GM23248 (cell line): ENCODE measurements at regions not wholly inside any gene's neighbourhood (a gene's known extent, or its start where the extent isn't known, plus 50 kb on each side); places are given as distances from the start of the nearest gene placed in this dataset.
A peak's percentile ranks its signal among the peaks of the same experiment; 100 is the strongest.

ENCODE experiments used
- DNase-seq: peaks from one replicate; pipeline ENCODE4 v3.0.0-alpha.2; 2015
- H2AFZ ChIP-seq: fragments of 200-600 bp; sonication (generic); 2 replicates; pipeline ENCODE4 v1.6.1; 2016; ENCODE audit warnings: antibody characterized with exemption
- H3F3A ChIP-seq: fragments of 200-600 bp; sonication (generic); 2 replicates; pipeline ENCODE4 v1.6.1; 2016; ENCODE audit warnings: mild to moderate bottlenecking, antibody characterized with exemption, mixed run types; ENCODE audit not compliant: insufficient read depth
- H3K27ac ChIP-seq: fragments of 200-600 bp; sonication (generic); 2 replicates; pipeline ENCODE4 v1.5.1; 2016; ENCODE audit warnings: mild to moderate bottlenecking
- H3K27me3 ChIP-seq: fragments of 200-600 bp; sonication (generic); replicated peaks from 2 replicates; pipeline ENCODE4 v1.6.1; 2016; ENCODE audit warnings: mild to moderate bottlenecking; ENCODE audit not compliant: insufficient read depth
- H3K36me3 ChIP-seq: fragments of 200-600 bp; sonication (generic); 2 replicates; pipeline ENCODE4 v1.6.1; 2016; ENCODE audit warnings: low read depth, mild to moderate bottlenecking
- H3K4me1 ChIP-seq: fragments of 200-600 bp; sonication (generic); 2 replicates; pipeline ENCODE4 v1.6.1; 2016; ENCODE audit warnings: mild to moderate bottlenecking; ENCODE audit not compliant: insufficient read depth
- H3K4me2 ChIP-seq: fragments of 200-600 bp; sonication (generic); one replicate; pipeline ENCODE4 v1.6.1; 2016; ENCODE audit warnings: mild to moderate bottlenecking; ENCODE audit not compliant: unreplicated experiment
- H3K4me3 ChIP-seq: fragments of 200-600 bp; sonication (generic); 2 replicates; pipeline ENCODE4 v1.5.1; 2016; ENCODE audit warnings: mild to moderate bottlenecking
- H3K79me2 ChIP-seq: fragments of 200-600 bp; sonication (generic); 2 replicates; pipeline ENCODE4 v1.6.1; 2016; ENCODE audit warnings: mild to moderate bottlenecking; ENCODE audit not compliant: insufficient read depth
- H3K9ac ChIP-seq: fragments of 200-600 bp; sonication (generic); 2 replicates; pipeline ENCODE4 v1.6.1; 2016; ENCODE audit warnings: mild to moderate bottlenecking
- H3K9me2 ChIP-seq: fragments of 200-600 bp; sonication (generic); 2 replicates; pipeline ENCODE4 v1.6.1; 2016; ENCODE audit warnings: mixed run types, mild to moderate bottlenecking, moderate library complexity; ENCODE audit not compliant: insufficient read depth
- H3K9me3 ChIP-seq: fragments of 200-600 bp; sonication (generic); one replicate; pipeline ENCODE4 v1.6.1; 2017; ENCODE audit warnings: low read depth
- H4K20me1 ChIP-seq: fragments of 200-600 bp; sonication (generic); 2 replicates; pipeline ENCODE4 v1.6.0; 2016; ENCODE audit not compliant: insufficient read depth
- EZH2 ChIP-seq: fragments of 200-600 bp; sonication (generic); IDR thresholded peaks from 2 replicates; pipeline ENCODE4 v1.6.1; 2018; ENCODE audit warnings: antibody characterized with exemption, mild to moderate bottlenecking; ENCODE audit not compliant: insufficient read depth, poor library complexity, severe bottlenecking
- EZH2phosphoT487 ChIP-seq: fragments of 200-600 bp; sonication (generic); IDR thresholded peaks from 2 replicates; pipeline ENCODE4 v1.6.1; 2018; ENCODE audit warnings: antibody characterized with exemption, moderate library complexity, mild to moderate bottlenecking, low read depth; ENCODE audit not compliant: insufficient read depth
- WGBS, 2 experiments: methylation state at CpG; one replicate each; pipeline ENCODE4 v1.1.6; 2015 to 2017; ENCODE audit warnings: low lambda C conversion rate in 2 of 2, low coverage in 1 of 2; ENCODE audit errors: missing lambda C conversion rate in 2 of 2; 5-methylcytosine and 5-hydroxymethylcytosine counted together
- in situ Hi-C: fragments of 300-500 bp; cut with MboI; formaldehyde crosslinking; loops from 2 replicates; pipeline ENCODE4 v1.15.0; 2020

DNA sequence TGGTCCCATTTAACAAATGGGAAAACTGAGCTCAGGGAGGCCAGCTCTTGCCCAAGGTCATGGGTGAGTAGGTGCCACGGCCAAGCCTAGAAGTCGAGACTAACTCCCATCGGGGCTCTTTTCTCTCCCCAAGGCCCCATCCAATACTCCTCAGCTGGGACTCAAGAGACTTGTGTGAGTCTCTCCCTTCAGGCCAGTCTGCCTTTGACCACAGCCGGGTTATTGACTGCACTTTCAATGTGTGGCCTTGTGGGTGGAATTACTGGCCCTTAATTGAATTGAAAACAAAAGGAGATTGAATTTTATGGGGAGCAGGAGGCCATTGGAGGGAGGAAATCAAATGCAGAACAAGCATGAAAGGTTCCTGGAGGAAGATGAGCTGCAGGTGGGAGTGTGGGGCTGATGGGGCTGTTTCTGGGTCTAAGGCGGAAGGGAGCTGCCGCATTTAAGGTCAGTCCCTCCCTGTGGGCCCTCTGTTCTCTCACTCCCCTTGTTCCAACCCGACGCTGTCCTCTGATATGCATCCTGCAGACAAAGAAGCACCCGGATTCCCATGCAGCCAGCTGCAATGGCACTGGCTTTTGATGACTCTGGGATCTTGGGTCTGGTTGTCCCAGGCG is 552.8 kb downstream of the MIAT start:
- Histone ChIP-seq H3F3A (peaks cover 36% of the 10 kb centered on the region), H4K20me1 (no peaks in the 10 kb centered on the region), H3K4me1 (peaks cover 39% of the 10 kb centered on the region), H3K9me3 (no peaks in the 10 kb centered on the region), H3K36me3 (no peaks in the 10 kb centered on the region), H3K9me2 (no peaks in the 10 kb centered on the region), H3K79me2 (no peaks in the 10 kb centered on the region), H3K27me3 (no peaks in the 10 kb centered on the region), H3K4me3 (no peak overlapping the region), H3K27ac (no peak overlapping the region), H3K9ac (no peak overlapping the region), H3K4me2 (no peak overlapping the region), H2AFZ (no peak overlapping the region)
- DNase-seq: no peak
- WGBS, 2 experiments: 92% methylated on average over 9 to 10 of the region's 10 CpGs
- in situ Hi-C loops: loop anchor here (25.0 kb wide), 1 partner anchor 602 kb away; the partner anchor contains the start of gene MN1
- no peak for TF ChIP-seq EZH2

DNA sequence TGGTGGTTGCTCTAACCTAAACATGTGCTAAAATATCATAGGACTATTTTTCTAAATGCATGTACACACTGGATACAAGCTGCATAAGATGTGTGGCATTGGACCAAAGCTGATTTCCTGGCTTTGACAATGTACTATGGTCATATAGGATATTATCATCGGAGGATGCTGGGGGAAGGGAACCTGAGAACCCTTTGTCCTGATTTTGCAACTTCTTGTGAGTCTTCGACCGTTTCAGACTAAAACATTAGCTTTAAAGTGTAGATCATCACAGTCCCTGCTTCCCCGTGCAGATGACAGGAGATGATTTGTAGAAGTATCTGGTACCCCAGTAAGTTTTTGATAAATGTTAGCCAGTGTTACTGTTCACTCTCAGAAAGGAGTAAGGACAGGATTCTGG is 554.7 kb downstream of the MIAT start:
- peak overlapping the region; percentile 69 for H3K4me2 ChIP-seq

DNA sequence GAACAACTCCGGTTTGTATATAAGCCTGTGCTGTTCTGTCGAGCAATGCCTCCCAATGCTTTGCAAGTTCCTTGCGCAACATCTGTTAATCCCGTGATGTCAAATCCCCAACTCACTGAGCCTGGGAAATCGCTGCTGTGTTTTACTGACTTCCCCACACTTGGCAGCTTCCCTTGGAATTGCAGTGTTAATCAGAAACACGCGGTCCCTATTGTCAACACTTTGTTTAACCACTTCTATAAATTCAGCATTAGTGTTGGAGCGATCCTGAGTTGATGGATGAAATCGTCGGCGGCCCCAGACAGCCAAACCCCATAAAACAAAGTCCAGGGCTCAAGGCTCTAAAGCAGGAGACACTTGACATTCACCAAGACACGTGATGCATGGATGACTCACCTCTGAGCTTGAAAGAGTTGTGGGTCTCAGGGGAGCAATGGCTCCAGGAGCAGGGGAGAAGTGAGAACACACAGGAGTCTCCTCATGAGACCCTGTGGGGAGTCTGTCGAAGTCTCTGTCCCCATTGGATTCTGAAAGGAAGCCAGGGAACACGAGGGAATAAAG is 555.3 kb downstream of the MIAT start:
- H3F3A ChIP-seq: peaks cover 26% of the 10 kb centered on the region
- H4K20me1 ChIP-seq: no peaks in the 10 kb centered on the region
- in situ Hi-C loops: loop anchor here (25.0 kb wide), 1 partner anchor 600 kb away; the partner anchor contains the start of gene MN1
- H3K4me3 ChIP-seq: no peak overlapping the region
- peak overlapping the region; percentile 69 for H3K4me2 ChIP-seq
- TF ChIP-seq EZH2 (no peak), EZH2phosphoT487 (peak; percentile 95)
- peak; percentile 100 for DNase-seq
- no peaks in the 10 kb centered on the region for H3K9me3 ChIP-seq
- WGBS, 2 experiments: 1% methylated on average over 14 of the region's 14 CpGs
- no peaks in the 10 kb centered on the region for H3K9me2 ChIP-seq
- H3K79me2 ChIP-seq: no peaks in the 10 kb centered on the region
- no peaks in the 10 kb centered on the region for H3K36me3 ChIP-seq
- H3K9ac ChIP-seq: peak overlapping the region; percentile 77
- no peaks in the 10 kb centered on the region for H3K27me3 ChIP-seq
- peaks cover 31% of the 10 kb centered on the region for H3K4me1 ChIP-seq
- H2AFZ ChIP-seq: no peak overlapping the region
- peak overlapping the region; percentile 93 for H3K27ac ChIP-seq

More for the DNA sequence above, 554.7 kb downstream of the MIAT start:
- H3K4me1 ChIP-seq: peaks cover 36% of the 10 kb centered on the region
- no peaks in the 10 kb centered on the region for H4K20me1 ChIP-seq
- H3K36me3 ChIP-seq: no peaks in the 10 kb centered on the region
- peak overlapping the region; percentile 93 for H3K27ac ChIP-seq
- no peak for TF ChIP-seq EZH2phosphoT487
- no peak for TF ChIP-seq EZH2
- peak overlapping the region; percentile 77 for H3K9ac ChIP-seq
- WGBS, 2 experiments: 56 to 65% methylated on average over 4 of the region's 4 CpGs
- H3K4me3 ChIP-seq: peak overlapping the region; percentile 19; the same call in 1 of the 2 replicates
- peak; percentile 29 for DNase-seq
- in situ Hi-C loops: loop anchor here (25.0 kb wide), 1 partner anchor 600 kb away; the partner anchor contains the start of gene MN1
- no peaks in the 10 kb centered on the region for H3K79me2 ChIP-seq
- peaks cover 29% of the 10 kb centered on the region for H3F3A ChIP-seq
- H3K27me3 ChIP-seq: no peaks in the 10 kb centered on the region
- H3K9me2 ChIP-seq: no peaks in the 10 kb centered on the region
- no peaks in the 10 kb centered on the region for H3K9me3 ChIP-seq
- no peak overlapping the region for H2AFZ ChIP-seq

DNA sequence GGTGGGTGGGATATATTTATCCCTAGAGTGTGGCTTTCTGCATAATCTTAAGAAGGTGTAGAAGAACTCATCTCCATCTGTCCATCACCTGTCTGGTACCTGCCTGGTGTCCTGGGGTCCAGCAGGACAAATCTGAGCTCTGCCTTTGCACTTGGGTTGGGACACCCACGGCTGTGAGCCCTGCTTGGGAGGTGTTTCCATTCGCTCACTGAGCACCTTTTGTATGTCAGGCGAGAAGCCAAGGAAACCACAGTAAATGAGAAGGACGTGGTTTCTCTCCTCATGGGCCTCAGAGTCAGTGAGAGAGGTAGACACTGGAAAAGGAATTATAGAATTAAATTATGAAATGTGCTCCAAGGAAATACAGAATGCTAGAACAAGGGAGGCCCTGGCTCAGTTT is 555.9 kb downstream of the MIAT start:
- no peak overlapping the region for H2AFZ ChIP-seq
- in situ Hi-C loops: loop anchor here (25.0 kb wide), 1 partner anchor 599 kb away; the partner anchor contains the start of gene MN1
- WGBS, 2 experiments: 84 to 86% methylated on average over 4 of the region's 4 CpGs

More for the DNA sequence above, 555.9 kb downstream of the MIAT start:
- Histone ChIP-seq H3K4me2 (peak overlapping the region; percentile 31), H3K9me2 (no peaks in the 10 kb centered on the region), H3K9me3 (no peaks in the 10 kb centered on the region), H4K20me1 (no peaks in the 10 kb centered on the region), H3K9ac (peak overlapping the region; percentile 77), H3K36me3 (no peaks in the 10 kb centered on the region), H3K4me1 (peaks cover 31% of the 10 kb centered on the region), H3F3A (peaks cover 23% of the 10 kb centered on the region), H3K27ac (peak overlapping the region; percentile 93), H3K79me2 (no peaks in the 10 kb centered on the region), H3K4me3 (no peak overlapping the region), H3K27me3 (no peaks in the 10 kb centered on the region)
- peak; percentile 39 for DNase-seq
- TF ChIP-seq EZH2: no peak
- TF ChIP-seq EZH2phosphoT487: no peak
